DND-41 (cell line): ENCODE measurements at regions not wholly inside any gene's neighbourhood (a gene's known extent, or its start where the extent isn't known, plus 50 kb on each side); places are given as distances from the start of the nearest gene placed in this dataset.

Source experiments
- EZH2 ChIP-seq: IDR thresholded peaks from 3 replicates; pipeline ENCODE4 v1.6.1; 2012; ENCODE audit warnings: borderline replicate concordance, low read depth, mild to moderate bottlenecking, moderate library complexity, low read length, inconsistent platforms; ENCODE audit not compliant: severe bottlenecking
- TF ChIP-seq, protein P1 (sequence below): IDR thresholded peaks from 2 replicates; pipeline ENCODE4 v1.5.1; 2012; ENCODE audit warnings: borderline replicate concordance, low read length, moderate library complexity, mild to moderate bottlenecking; ENCODE audit not compliant: poor library complexity, severe bottlenecking; ENCODE audit errors: extremely low read depth

- TF ChIP-seq, protein P1, sequence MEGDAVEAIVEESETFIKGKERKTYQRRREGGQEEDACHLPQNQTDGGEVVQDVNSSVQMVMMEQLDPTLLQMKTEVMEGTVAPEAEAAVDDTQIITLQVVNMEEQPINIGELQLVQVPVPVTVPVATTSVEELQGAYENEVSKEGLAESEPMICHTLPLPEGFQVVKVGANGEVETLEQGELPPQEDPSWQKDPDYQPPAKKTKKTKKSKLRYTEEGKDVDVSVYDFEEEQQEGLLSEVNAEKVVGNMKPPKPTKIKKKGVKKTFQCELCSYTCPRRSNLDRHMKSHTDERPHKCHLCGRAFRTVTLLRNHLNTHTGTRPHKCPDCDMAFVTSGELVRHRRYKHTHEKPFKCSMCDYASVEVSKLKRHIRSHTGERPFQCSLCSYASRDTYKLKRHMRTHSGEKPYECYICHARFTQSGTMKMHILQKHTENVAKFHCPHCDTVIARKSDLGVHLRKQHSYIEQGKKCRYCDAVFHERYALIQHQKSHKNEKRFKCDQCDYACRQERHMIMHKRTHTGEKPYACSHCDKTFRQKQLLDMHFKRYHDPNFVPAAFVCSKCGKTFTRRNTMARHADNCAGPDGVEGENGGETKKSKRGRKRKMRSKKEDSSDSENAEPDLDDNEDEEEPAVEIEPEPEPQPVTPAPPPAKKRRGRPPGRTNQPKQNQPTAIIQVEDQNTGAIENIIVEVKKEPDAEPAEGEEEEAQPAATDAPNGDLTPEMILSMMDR, result no peak
- no peak for TF ChIP-seq EZH2
Measured at GRCh38 chr11:8315463-8315862, 51.8 kb upstream of the LMO1 start.
